H1 (cell line): ENCODE measurements at regions not wholly inside any gene's neighbourhood (a gene's known extent, or its start where the extent isn't known, plus 50 kb on each side); places are given as distances from the start of the nearest gene placed in this dataset.

Experiments used
- CTCF ChIA-PET: fragments of 300-600 bp; sonication (Branson Sonifier 250); formaldehyde crosslinking; loops from one replicate; lab custom pipeline; 2021; ENCODE audit not compliant: partially characterized antibody; lab: Charles Lee
- POLR2A ChIA-PET: fragments of 300-600 bp; sonication (Branson Sonifier 250); formaldehyde crosslinking; loops from one replicate; lab custom pipeline; 2021; ENCODE audit warnings: inconsistent platforms; ENCODE audit not compliant: partially characterized antibody; lab: Charles Lee
- DNase-seq, 2 experiments: peaks; one replicate each; pipeline versions ENCODE4 v3.0.0 to v3.0.0-alpha.2; 2010 to 2022; ENCODE audit warnings: low spot score in 2 of 2, low read depth in 1 of 2, mixed read lengths in 1 of 2
- FAIRE-seq: peaks from 2 replicates; lab custom pipeline; 2011; peaks lifted over from hg19 to GRCh38; lab: Jason Lieb, UNC
- H2AFZ ChIP-seq: 2 replicates; pipeline ENCODE4 v1.8.1; 2012; ENCODE audit warnings: low read length, inconsistent platforms
- H2AK5ac ChIP-seq: 2 replicates; pipeline ENCODE4 v1.6.1; 2013; ENCODE audit warnings: low read depth, low read length
- H2BK120ac ChIP-seq: replicated peaks from 2 replicates; pipeline ENCODE3; 2013; ENCODE audit warnings: low read depth, low read length, inconsistent platforms
- H2BK12ac ChIP-seq: 2 replicates; pipeline ENCODE4 v1.6.1; 2013; ENCODE audit warnings: low read depth, low read length
- H2BK15ac ChIP-seq: 2 replicates; pipeline ENCODE4 v1.6.1; 2013; ENCODE audit warnings: low read length
- H2BK20ac ChIP-seq: 2 replicates; pipeline ENCODE4 v1.6.1; 2013; ENCODE audit warnings: low read length
- H2BK5ac ChIP-seq: 2 replicates; pipeline ENCODE4 v1.6.1; 2013; ENCODE audit warnings: low read depth, low read length
- H3K14ac ChIP-seq: 2 replicates; pipeline ENCODE4 v1.6.1; 2013; ENCODE audit warnings: inconsistent platforms; ENCODE audit not compliant: insufficient read length
- H3K18ac ChIP-seq: 2 replicates; pipeline ENCODE4 v1.6.1; 2013; ENCODE audit warnings: low read length; ENCODE audit errors: extremely low read depth
- H3K23ac ChIP-seq: 2 replicates; pipeline ENCODE4 v1.6.1; 2013; ENCODE audit warnings: inconsistent platforms; ENCODE audit not compliant: insufficient read length
- H3K23me2 ChIP-seq: 2 replicates; pipeline ENCODE4 v1.6.1; 2013; ENCODE audit warnings: low read depth, low read length
- H3K27ac ChIP-seq: 2 replicates; pipeline ENCODE4 v1.6.1; 2011; ENCODE audit warnings: low read depth, low read length, inconsistent platforms
- H3K27me3 ChIP-seq, 4 experiments: replicated peaks in 1 of 4; 1 replicate in 1 of 4; 2 replicates in 3 of 4; pipeline versions ENCODE4 v1.6.1 to v1.8.1; 2011 to 2013; ENCODE audit warnings: low read length in 3 of 4, mild to moderate bottlenecking in 3 of 4, inconsistent platforms in 2 of 4, mixed read lengths in 2 of 4, moderate library complexity in 1 of 4; ENCODE audit not compliant: control insufficient read depth in 3 of 4, insufficient read depth in 3 of 4; ENCODE audit errors: extremely low read depth in 1 of 4
- H3K36me3 ChIP-seq, 4 experiments: 2 replicates each; pipeline versions ENCODE4 v1.6.1 to v1.8.1; 2011 to 2013; ENCODE audit warnings: mild to moderate bottlenecking in 4 of 4, low read length in 3 of 4, moderate library complexity in 2 of 4, control low read depth in 1 of 4, inconsistent platforms in 1 of 4; ENCODE audit not compliant: insufficient read depth in 4 of 4, control insufficient read depth in 2 of 4
- H3K4ac ChIP-seq: replicated peaks from 2 replicates; pipeline ENCODE3; 2013; ENCODE audit warnings: low read length, low read depth, mixed read lengths, inconsistent platforms; ENCODE audit not compliant: insufficient read length
- H3K4me1 ChIP-seq, 4 experiments: replicated peaks in 1 of 4; 1 replicate in 1 of 4; 2 replicates in 3 of 4; pipeline versions ENCODE4 v1.6.1 to v1.8.1; 2011 to 2013; ENCODE audit warnings: low read length in 3 of 4, inconsistent platforms in 2 of 4, mixed read lengths in 1 of 4; ENCODE audit not compliant: insufficient read depth in 4 of 4, control insufficient read depth in 3 of 4
- H3K4me2 ChIP-seq, 2 experiments: 2 replicates each; pipeline versions ENCODE4 v1.6.1 to v1.8.1; 2011 to 2013; ENCODE audit warnings: low read depth in 2 of 2, low read length in 2 of 2, control low read depth in 1 of 2, inconsistent platforms in 1 of 2, mild to moderate bottlenecking in 1 of 2; ENCODE audit not compliant: insufficient read depth in 1 of 2
- H3K4me3 ChIP-seq, 4 experiments: fragments of 200-600, 300-600 bp in 1 of 4; sonication (generic), shearing (Covaris generic), sonication (Bioruptor Twin) in 1 of 4; 2 replicates each; pipeline versions ENCODE4 v1.5.1 to v1.8.1; 2011 to 2016; ENCODE audit warnings: low read length in 4 of 4, low read depth in 3 of 4, control low read depth in 2 of 4, inconsistent platforms in 2 of 4, mild to moderate bottlenecking in 2 of 4, mixed read lengths in 1 of 4, moderate library complexity in 1 of 4; ENCODE audit not compliant: insufficient read depth in 2 of 4; ENCODE audit errors: extremely low read depth in 1 of 4
- H3K56ac ChIP-seq: replicated peaks from 2 replicates; pipeline ENCODE3; 2013; ENCODE audit warnings: low read depth, mild to moderate bottlenecking, mixed read lengths, low read length, inconsistent platforms; ENCODE audit not compliant: insufficient read length
- H3K79me1 ChIP-seq: 2 replicates; pipeline ENCODE4 v1.6.1; 2013; ENCODE audit warnings: low read depth, low read length, control low read depth
- H3K79me2 ChIP-seq, 2 experiments: 2 replicates each; pipeline versions ENCODE4 v1.6.1 to v1.8.1; 2012 to 2013; ENCODE audit warnings: low read length in 2 of 2, mild to moderate bottlenecking in 2 of 2, inconsistent platforms in 1 of 2; ENCODE audit not compliant: insufficient read depth in 2 of 2, control insufficient read depth in 1 of 2
- H3K9ac ChIP-seq, 4 experiments: replicated peaks in 1 of 4; 1 replicate in 1 of 4; 2 replicates in 3 of 4; pipeline versions ENCODE4 v1.6.1 to v1.8.1; 2011 to 2013; ENCODE audit warnings: low read depth in 3 of 4, low read length in 3 of 4, control low read depth in 2 of 4, mild to moderate bottlenecking in 2 of 4, moderate library complexity in 2 of 4, inconsistent platforms in 1 of 4; ENCODE audit errors: extremely low read depth in 1 of 4
- H3K9me3 ChIP-seq, 2 experiments: 2 replicates each; pipeline versions ENCODE4 v1.6.1 to v1.8.1; 2012 to 2013; ENCODE audit warnings: mild to moderate bottlenecking in 2 of 2, moderate library complexity in 2 of 2, control low read depth in 1 of 2, inconsistent platforms in 1 of 2, low read depth in 1 of 2, low read length in 1 of 2, mixed read lengths in 1 of 2; ENCODE audit not compliant: insufficient read depth in 2 of 2
- H4K20me1 ChIP-seq, 2 experiments: replicated peaks in 1 of 2; 2 replicates each; pipeline versions ENCODE3 to v1.8.1; 2011 to 2013; ENCODE audit warnings: inconsistent platforms in 2 of 2, low read length in 2 of 2, mild to moderate bottlenecking in 1 of 2; ENCODE audit not compliant: insufficient read depth in 2 of 2, control insufficient read depth in 1 of 2
- H4K5ac ChIP-seq: 2 replicates; pipeline ENCODE4 v1.6.1; 2013; ENCODE audit warnings: low read length, low read depth, mixed read lengths, inconsistent platforms; ENCODE audit not compliant: insufficient read length
- H4K8ac ChIP-seq: 2 replicates; pipeline ENCODE4 v1.8.0; 2013; ENCODE audit warnings: mild to moderate bottlenecking, moderate library complexity, low read length, inconsistent platforms; ENCODE audit not compliant: insufficient read depth; ENCODE audit errors: extremely low read depth
- H4K91ac ChIP-seq: replicated peaks from 2 replicates; pipeline ENCODE3; 2013; ENCODE audit warnings: low read length, mixed read lengths, inconsistent platforms; ENCODE audit not compliant: insufficient read length
- KDM5A ChIP-seq: fragments of 200-600 bp; IDR thresholded peaks from 2 replicates; pipeline ENCODE4 v1.7.1; 2012; ENCODE audit warnings: mild to moderate bottlenecking, low read length, inconsistent platforms, mixed read lengths
- NANOG ChIP-seq: IDR thresholded peaks from 2 replicates; pipeline ENCODE4 v1.6.1; 2011; ENCODE audit warnings: low read length, low read depth, mild to moderate bottlenecking, inconsistent platforms; ENCODE audit not compliant: insufficient read depth, poor library complexity, severe bottlenecking
- SP1 ChIP-seq: IDR thresholded peaks from 2 replicates; pipeline ENCODE4 v1.6.1; 2011; ENCODE audit warnings: low read depth, low read length
- ZNF274 ChIP-seq: IDR thresholded peaks from 2 replicates; pipeline ENCODE4 v1.7.0; 2012; ENCODE audit warnings: low read length, borderline replicate concordance; ENCODE audit errors: extremely low read depth
- WGBS, 2 experiments: shearing (Covaris generic) in 1 of 2; methylation state at CpG; one replicate each; pipeline versions ENCODE4 v1.1.6 to v1.1.7; 2013 to 2015; ENCODE audit warnings: low lambda C conversion rate in 2 of 2, mixed read lengths in 2 of 2, inconsistent platforms in 1 of 2, low coverage in 1 of 2, missing lambda C conversion rate in 1 of 2; ENCODE audit not compliant: insufficient replicate concordance in 2 of 2, insufficient coverage in 1 of 2, insufficient read length in 1 of 2; ENCODE audit errors: extremely low coverage in 1 of 2, missing lambda C conversion rate in 1 of 2; 5-methylcytosine and 5-hydroxymethylcytosine counted together

DNA sequence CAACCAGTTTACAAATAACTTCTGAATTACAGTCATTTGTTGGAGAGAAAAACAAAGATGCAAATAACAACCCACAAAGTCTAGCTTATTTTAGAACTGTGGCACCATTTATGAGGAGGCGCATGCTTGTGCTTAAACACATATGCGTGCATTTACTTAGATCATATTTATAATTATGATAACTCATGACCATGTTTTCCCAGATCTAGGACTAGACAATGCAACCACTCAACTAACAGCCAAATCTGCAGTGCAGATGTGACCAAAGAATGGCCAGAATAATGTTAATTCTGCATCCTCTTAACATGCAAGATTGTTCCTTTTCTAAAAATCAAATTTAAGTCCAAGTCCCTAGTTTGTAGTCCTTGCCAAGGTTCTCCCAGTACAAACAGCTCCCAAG is 167.3 kb upstream of the FST start:
- no peak overlapping the region for H2BK20ac ChIP-seq
- H3K79me2 ChIP-seq: no peaks in the 10 kb centered on the region
- no peak overlapping the region for H3K4ac ChIP-seq
- ChIA-PET POLR2A (no interaction called here), CTCF (interaction anchor here (0.7 to 1.5 kb wide), 5 partner anchors 12 to 143 kb away, joined by 3 to 6 read pairs (median 3); no protein-coding TSS in a partner anchor)
- no peak overlapping the region for H3K14ac ChIP-seq
- H3K9me3 ChIP-seq: no peaks in the 10 kb centered on the region
- no peak overlapping the region for H3K4me2 ChIP-seq
- no peak overlapping the region for H3K18ac ChIP-seq
- H2BK15ac ChIP-seq: no peak overlapping the region
- TF ChIP-seq NANOG (no peak), KDM5A (no peak), SP1 (no peak), ZNF274 (no peak)
- H3K27me3 ChIP-seq: no peaks in the 10 kb centered on the region
- H3K23me2 ChIP-seq: no peaks in the 10 kb centered on the region
- H2BK12ac ChIP-seq: no peak overlapping the region
- 94% methylated on average over 2 of the region's 2 CpGs; no CpG with 5 or more reads in 1 of the 2 experiments for WGBS, 2 experiments
- H3K79me1 ChIP-seq: no peaks in the 10 kb centered on the region
- no peak overlapping the region for H2AK5ac ChIP-seq
- H3K27ac ChIP-seq: no peak overlapping the region
- H4K20me1 ChIP-seq: no peaks in the 10 kb centered on the region
- H3K56ac ChIP-seq: no peak overlapping the region
- FAIRE-seq (no peak), DNase-seq (no peak)
- no peak overlapping the region for H3K4me3 ChIP-seq
- H2BK120ac ChIP-seq: no peak overlapping the region
- H3K4me1 ChIP-seq: no peaks in the 10 kb centered on the region
- H4K91ac ChIP-seq: no peak overlapping the region
- H4K8ac ChIP-seq: no peak overlapping the region
- no peak overlapping the region for H2AFZ ChIP-seq
- H3K23ac ChIP-seq: no peak overlapping the region
- H3K36me3 ChIP-seq: no peaks in the 10 kb centered on the region
- H3K9ac ChIP-seq: no peak overlapping the region
- no peak overlapping the region for H4K5ac ChIP-seq
- no peak overlapping the region for H2BK5ac ChIP-seq
